ENCODE measurements at regions not wholly inside any gene's neighbourhood (a gene's known extent, or its start where the extent isn't known, plus 50 kb on each side); places are given as distances from the start of the nearest gene placed in this dataset.

DNA sequence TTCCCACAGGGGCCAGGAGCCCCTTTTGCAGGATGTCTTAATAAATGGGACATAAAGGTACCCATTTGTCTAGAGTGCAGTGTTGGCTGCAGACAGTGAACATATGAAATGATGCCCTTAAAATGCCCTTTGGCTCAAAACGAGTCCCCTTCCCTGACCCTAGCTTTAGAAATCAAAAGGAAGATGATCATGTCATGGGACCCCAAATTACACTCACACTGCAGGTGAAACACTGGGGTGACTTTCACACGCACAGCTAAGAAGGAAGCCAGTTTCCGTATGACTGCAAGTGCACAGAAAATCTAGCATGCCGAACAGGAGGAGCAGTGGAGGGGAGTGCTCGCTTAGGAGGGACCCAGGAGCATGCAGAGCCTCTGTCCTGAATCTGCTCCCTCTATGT, 154.5 kb upstream of the KLF14 start:
- peak overlapping the region; percentile 84 to 90 for H3K27ac ChIP-seq
- no peaks in the 10 kb centered on the region for H3K9me3 ChIP-seq
- no peak for DNase-seq
- TF ChIP-seq, protein P1, sequence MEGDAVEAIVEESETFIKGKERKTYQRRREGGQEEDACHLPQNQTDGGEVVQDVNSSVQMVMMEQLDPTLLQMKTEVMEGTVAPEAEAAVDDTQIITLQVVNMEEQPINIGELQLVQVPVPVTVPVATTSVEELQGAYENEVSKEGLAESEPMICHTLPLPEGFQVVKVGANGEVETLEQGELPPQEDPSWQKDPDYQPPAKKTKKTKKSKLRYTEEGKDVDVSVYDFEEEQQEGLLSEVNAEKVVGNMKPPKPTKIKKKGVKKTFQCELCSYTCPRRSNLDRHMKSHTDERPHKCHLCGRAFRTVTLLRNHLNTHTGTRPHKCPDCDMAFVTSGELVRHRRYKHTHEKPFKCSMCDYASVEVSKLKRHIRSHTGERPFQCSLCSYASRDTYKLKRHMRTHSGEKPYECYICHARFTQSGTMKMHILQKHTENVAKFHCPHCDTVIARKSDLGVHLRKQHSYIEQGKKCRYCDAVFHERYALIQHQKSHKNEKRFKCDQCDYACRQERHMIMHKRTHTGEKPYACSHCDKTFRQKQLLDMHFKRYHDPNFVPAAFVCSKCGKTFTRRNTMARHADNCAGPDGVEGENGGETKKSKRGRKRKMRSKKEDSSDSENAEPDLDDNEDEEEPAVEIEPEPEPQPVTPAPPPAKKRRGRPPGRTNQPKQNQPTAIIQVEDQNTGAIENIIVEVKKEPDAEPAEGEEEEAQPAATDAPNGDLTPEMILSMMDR (IDR thresholded peaks at IDR 0.05): no peak
- intact Hi-C loops (cut with DNase I; ENCODE audit: low total_unique reads): no loop called here
- peaks cover 6 to 51% (median 28%) of the 10 kb centered on the region in 3 donors for H3K36me3 ChIP-seq
- H3K27me3 ChIP-seq: no peaks in the 10 kb centered on the region
- no peak overlapping the region for H3K4me3 ChIP-seq
- peaks cover 0 to 83% (median 57%) of the 10 kb centered on the region in 4 donors for H3K4me1 ChIP-seq

DNA sequence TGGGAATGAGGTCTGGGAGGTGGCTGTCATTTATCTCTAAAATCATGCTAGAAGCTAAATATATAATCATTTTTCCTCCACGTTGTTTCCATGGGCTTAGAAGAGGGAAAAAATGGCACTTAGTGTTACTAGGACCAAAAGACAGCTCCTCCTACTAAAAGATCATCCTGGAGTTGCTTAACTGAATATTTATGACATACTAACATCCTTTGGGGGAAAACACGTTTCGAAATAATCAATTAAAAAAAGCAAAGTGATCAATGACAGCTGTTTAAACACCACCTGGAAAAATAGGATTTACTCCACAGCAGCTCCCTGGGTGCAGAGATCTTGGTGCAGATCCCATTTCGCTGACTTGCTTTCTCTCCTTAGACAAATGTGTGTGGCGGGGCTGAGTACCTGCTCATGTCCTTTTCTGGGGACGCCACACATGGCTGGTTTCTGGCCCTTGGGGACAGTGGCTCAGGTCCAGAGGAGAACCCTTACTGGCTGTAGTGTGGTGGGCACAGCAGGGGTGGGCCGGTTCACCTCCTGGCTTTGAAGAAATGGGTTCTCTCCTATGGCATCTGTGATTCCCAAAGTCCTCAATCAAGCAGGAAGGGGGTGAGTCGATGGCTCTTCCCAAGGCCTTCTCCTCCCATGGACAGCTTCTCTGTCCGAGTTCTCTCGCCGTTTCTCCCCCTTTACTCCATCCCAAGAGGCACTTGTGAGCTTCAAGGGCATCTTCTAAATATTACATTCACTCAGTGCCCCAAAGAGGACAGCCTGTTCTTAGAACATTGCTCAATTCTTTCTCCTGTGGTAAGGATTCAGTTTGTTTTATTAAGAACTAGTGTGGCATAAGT, 156.4 kb upstream of the KLF14 start:
- Histone ChIP-seq H3K4me1 (peaks cover 0 to 94% (median 68%) of the 10 kb centered on the region in 4 donors), H3K27ac (peak overlapping the region; percentile 84 to 90), H3K27me3 (no peaks in the 10 kb centered on the region), H3K4me3 (peak overlapping the region; percentile 15 to 27), H3K36me3 (peaks cover 0 to 42% (median 17%) of the 10 kb centered on the region in 3 donors), H3K9me3 (no peaks in the 10 kb centered on the region)
- DNase-seq: no peak
- intact Hi-C loops (cut with DNase I; ENCODE audit: low total_unique reads): no loop called here
- TF ChIP-seq, protein P1 (IDR thresholded peaks at IDR 0.05): no peak

DNA sequence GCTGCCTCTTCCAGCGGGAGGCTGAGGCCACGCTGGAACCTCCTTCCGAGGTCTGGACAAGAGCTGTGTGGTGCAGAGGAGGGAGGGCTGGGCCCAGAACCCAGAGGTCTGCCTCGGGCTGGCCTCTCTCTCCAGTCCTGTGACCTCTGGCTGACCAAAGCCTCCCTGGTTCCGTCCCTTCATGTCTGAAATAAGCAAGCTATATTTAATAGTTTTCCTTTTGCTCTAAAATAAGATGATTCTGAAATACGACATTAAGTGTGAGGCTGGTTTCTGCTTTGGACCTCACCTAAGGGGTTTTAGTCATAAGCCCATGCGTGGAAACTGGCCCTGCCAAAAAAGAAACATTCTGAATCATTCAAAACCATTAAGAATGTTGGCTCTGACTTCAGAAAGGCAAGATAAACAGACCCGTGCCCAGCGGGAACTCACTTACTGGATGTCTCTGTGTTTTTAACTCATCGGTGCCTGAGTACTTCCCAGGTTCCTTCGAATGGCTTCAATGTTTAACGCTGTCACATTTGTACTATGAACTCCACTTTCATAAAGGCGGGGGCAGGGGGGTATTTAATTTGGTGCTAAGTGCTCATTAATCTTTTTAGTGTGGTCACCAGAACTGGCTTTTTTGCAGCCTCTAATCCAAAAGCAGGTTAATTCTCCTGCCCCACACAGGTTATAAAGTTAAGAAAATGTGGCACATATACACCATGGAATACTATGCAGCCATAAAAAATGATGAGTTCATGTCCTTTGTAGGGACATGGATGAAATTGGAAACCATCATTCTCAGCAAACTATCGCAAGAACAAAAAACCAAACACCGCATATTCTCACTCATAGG, 157.5 kb upstream of the KLF14 start:
- peak; percentile 88 to 90 for DNase-seq
- no peaks in the 10 kb centered on the region for H3K27me3 ChIP-seq
- no peaks in the 10 kb centered on the region for H3K9me3 ChIP-seq
- peak overlapping the region; percentile 15 to 27 for H3K4me3 ChIP-seq
- H3K36me3 ChIP-seq: peaks cover 0 to 44% (median 18%) of the 10 kb centered on the region in 3 donors
- H3K27ac ChIP-seq: peak overlapping the region; percentile 84 to 90
- peaks cover 0 to 94% (median 69%) of the 10 kb centered on the region in 4 donors for H3K4me1 ChIP-seq
- intact Hi-C loops (cut with DNase I; ENCODE audit: low total_unique reads): no loop called here
- TF ChIP-seq, protein P1 (IDR thresholded peaks at IDR 0.05): no peak

DNA sequence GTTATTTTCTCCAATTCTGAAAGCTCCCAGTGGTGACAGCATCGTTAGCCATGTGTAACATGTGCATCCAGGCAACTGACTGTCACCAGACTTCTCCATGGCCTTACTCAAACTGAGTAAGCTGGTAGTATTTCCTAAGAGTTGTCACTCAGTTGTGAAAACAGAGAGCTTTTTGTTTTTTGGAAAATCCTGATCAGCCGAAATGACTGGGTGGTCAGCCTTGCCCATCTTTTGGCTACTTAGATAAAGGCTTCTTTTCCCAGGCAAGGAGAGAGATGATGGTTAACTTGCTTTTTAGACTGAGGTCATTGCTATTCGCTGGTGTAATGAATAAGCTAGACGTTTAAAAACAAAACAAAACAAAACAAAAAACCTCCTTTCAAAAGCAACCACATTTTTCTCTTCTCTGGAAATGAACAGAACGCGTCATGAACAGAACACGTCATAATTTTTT, 159.5 kb upstream of the KLF14 start:
- peak overlapping the region; percentile 73 to 82 for H3K27ac ChIP-seq
- intact Hi-C loops (cut with DNase I; ENCODE audit: low total_unique reads): no loop called here
- TF ChIP-seq, protein P1 (IDR thresholded peaks at IDR 0.05): no peak
- no peaks in the 10 kb centered on the region for H3K9me3 ChIP-seq
- H3K36me3 ChIP-seq: peaks cover 0 to 49% (median 24%) of the 10 kb centered on the region in 3 donors
- DNase-seq: peak; percentile 74 to 82
- H3K4me3 ChIP-seq: no peak overlapping the region
- no peaks in the 10 kb centered on the region for H3K27me3 ChIP-seq
- H3K4me1 ChIP-seq: peaks cover 0 to 91% (median 64%) of the 10 kb centered on the region in 4 donors

DNA sequence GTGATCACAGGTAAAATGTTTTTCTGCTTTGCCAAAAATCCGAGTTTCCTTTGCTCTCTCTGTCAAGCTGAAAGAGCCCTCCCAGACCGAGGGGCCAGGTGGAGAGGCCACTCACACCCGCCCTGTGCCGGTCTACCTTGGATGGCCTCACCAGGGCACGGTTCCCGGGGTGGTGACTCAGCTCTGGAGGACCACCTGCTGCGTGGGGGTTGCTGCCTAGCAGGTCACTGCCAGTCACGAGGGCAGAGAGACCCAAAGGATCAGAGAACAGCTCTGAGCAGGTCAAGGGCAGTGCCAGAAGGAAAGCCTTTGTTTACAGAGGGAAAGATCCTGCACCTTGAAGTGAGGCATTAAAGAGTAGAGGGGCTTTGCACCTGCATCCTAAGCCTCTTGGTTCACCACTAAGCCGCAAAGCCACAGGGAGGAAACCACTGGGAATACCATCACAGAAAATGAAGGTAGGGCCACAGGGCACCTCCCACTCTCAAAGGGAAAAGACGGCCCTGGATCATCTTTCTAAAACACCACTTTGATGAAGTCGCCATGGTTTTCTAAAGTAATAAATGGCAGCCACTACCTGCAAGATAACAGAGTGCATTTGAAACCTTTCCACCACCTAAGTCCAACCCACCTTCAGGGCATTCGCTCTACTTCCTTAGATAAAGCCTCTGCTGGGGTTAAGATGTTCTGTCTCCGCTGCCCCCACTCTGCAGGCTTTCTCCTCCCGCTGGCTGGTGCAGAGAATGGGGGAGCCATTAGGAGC, 160.3 kb upstream of the KLF14 start:
- TF ChIP-seq, protein P1 (IDR thresholded peaks at IDR 0.05): no peak

More for the DNA sequence above, 160.3 kb upstream of the KLF14 start:
- H3K36me3 ChIP-seq: peaks cover 0 to 48% (median 28%) of the 10 kb centered on the region in 3 donors
- intact Hi-C loops (cut with DNase I; ENCODE audit: low total_unique reads): no loop called here
- peaks cover 0 to 83% (median 61%) of the 10 kb centered on the region in 4 donors for H3K4me1 ChIP-seq
- no peak overlapping the region for H3K4me3 ChIP-seq
- H3K27me3 ChIP-seq: no peaks in the 10 kb centered on the region
- peak; percentile 67 to 89 for DNase-seq
- H3K9me3 ChIP-seq: no peaks in the 10 kb centered on the region
- H3K27ac ChIP-seq: peak overlapping the region; percentile 73 to 82
